ENCODE measurements at regions not wholly inside any gene's neighbourhood (a gene's known extent, or its start where the extent isn't known, plus 50 kb on each side); places are given as distances from the start of the nearest gene placed in this dataset.

GRCh38 chr9:79968533-79968932, 396.8 kb downstream of the TLE4 start:
- Histone ChIP-seq H3K9me3 (replicated peaks; ENCODE audit: control insufficient read depth, insufficient read depth, low read length) (no peaks in the 10 kb centered on the region), H3K4me1 (ENCODE audit: control insufficient read depth, extremely low read depth, insufficient read depth, low read length) (no peaks in the 10 kb centered on the region), H4K20me1 (replicated peaks; ENCODE audit: control insufficient read depth, extremely low read depth, insufficient read depth, low read length) (no peaks in the 10 kb centered on the region), H3K27me3 (ENCODE audit: control insufficient read depth in 2 of 2, insufficient read depth in 2 of 2, low read length in 2 of 2) (no peaks in the 10 kb centered on the region), H3K36me3 (ENCODE audit: control insufficient read depth in 2 of 2, extremely low read depth in 1 of 2, insufficient read depth in 2 of 2, low read length in 2 of 2) (no peaks in the 10 kb centered on the region), H3K9ac (replicated peaks; ENCODE audit: extremely low read depth, insufficient read depth, low read length) (no peak overlapping the region), H3K79me2 (ENCODE audit: control insufficient read depth, insufficient read depth, low read length) (no peaks in the 10 kb centered on the region), H3K9me1 (replicated peaks; ENCODE audit: control insufficient read depth, extremely low read depth, insufficient read depth, low read length) (no peaks in the 10 kb centered on the region), H3K4me2 (ENCODE audit: insufficient read depth, low read length) (no peak overlapping the region), H2AFZ (ENCODE audit: low read depth, low read length) (no peak overlapping the region), H3K27ac (ENCODE audit: insufficient read depth, low read depth, low read length) (no peak overlapping the region), H3K4me3 (replicated peaks in 1 of 3; ENCODE audit: insufficient read depth in 1 of 3, low read depth in 1 of 3, low read length in 3 of 3) (no peak overlapping the region)
- intact Hi-C loops (cut with micrococcal nuclease): no loop called here
- FAIRE-seq (no peak), DNase-seq (ENCODE audit: low read depth, low spot score) (no peak)
- dilution Hi-C loops (cut with MboI; ENCODE audit: extremely low pct_ligation_motif_present, low sequenced_read_pairs): no loop called here
- no TSS peak for BruUV-seq (replicated peaks)
- CTCF ChIA-PET: no interaction called here
- TF ChIP-seq MAX (IDR thresholded peaks at IDR 0.05; ENCODE audit: insufficient read depth, insufficient read length) (no peak), JUN (IDR thresholded peaks at IDR 0.05; ENCODE audit: borderline replicate concordance, insufficient read depth, insufficient read length, low read depth) (no peak), POLR2A (IDR thresholded peaks at IDR 0.05; ENCODE audit: low read depth, low read length) (no peak), CTCF (IDR thresholded peaks at IDR 0.05; ENCODE audit: extremely low read depth in 1 of 2, insufficient read depth in 1 of 2, low read depth in 1 of 2, low read length in 2 of 2) (no peak), MYC (IDR thresholded peaks at IDR 0.05; ENCODE audit: low read depth, low read length) (no peak), GATA2 (IDR thresholded peaks at IDR 0.05; ENCODE audit: insufficient read depth, insufficient read length, low read depth, low read length) (no peak), FOS (IDR thresholded peaks at IDR 0.05; ENCODE audit: borderline replicate concordance, insufficient read depth, low read length) (no peak), EZH2 (IDR thresholded peaks at IDR 0.05; ENCODE audit: borderline replicate concordance, low read depth, low read length, severe bottlenecking) (no peak), POLR2AphosphoS5 (IDR thresholded peaks at IDR 0.05; ENCODE audit: insufficient read depth, low read depth, low read length) (no peak)
- POLR2A ChIA-PET: no interaction called here
